HUES6 (cell line): ENCODE measurements at regions not wholly inside any gene's neighbourhood (a gene's known extent, or its start where the extent isn't known, plus 50 kb on each side); places are given as distances from the start of the nearest gene placed in this dataset.

Experiments used
- H3K27ac ChIP-seq: 2 replicates; pipeline ENCODE4 v1.7.0; 2013; ENCODE audit warnings: low read depth, mild to moderate bottlenecking, low read length, inconsistent platforms
- H3K27me3 ChIP-seq: 2 replicates; pipeline ENCODE4 v1.6.1; 2013; ENCODE audit warnings: low read length; ENCODE audit not compliant: control insufficient read depth, insufficient read depth
- H3K36me3 ChIP-seq: 2 replicates; pipeline ENCODE4 v1.6.1; 2013; ENCODE audit warnings: low read length; ENCODE audit not compliant: control insufficient read depth, insufficient read depth
- H3K4me1 ChIP-seq: 2 replicates; pipeline ENCODE4 v1.6.1; 2013; ENCODE audit warnings: low read length; ENCODE audit not compliant: control insufficient read depth, insufficient read depth
- H3K4me3 ChIP-seq: 2 replicates; pipeline ENCODE4 v1.5.1; 2013; ENCODE audit warnings: low read depth, low read length
- H3K9ac ChIP-seq: one replicate; pipeline ENCODE4 v1.6.1; 2013; ENCODE audit warnings: mild to moderate bottlenecking, low read length
- H3K9me3 ChIP-seq: 2 replicates; pipeline ENCODE4 v1.6.1; 2013; ENCODE audit warnings: low read depth, low read length; ENCODE audit not compliant: control insufficient read depth, insufficient read depth

DNA sequence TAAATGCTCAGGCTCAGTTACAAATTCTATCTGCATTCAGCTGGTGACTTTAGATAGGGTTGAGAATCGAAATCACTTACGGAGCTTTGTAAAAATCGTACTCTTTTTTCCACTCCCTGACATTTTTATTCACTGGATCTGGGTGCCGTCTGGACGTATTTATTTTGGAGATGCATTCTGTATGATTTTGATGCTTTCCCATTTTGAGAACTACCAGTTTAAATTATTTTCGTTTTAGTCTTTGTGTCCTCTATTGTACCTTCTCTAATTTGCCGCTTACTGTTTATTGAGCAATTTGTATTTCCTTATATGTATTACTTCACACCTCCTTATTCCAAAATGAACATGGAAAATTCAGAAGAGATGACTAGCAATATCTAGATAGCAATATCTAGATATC lies 96.2 kb downstream of the FASLG start:
- H3K9ac ChIP-seq, result no peak overlapping the region
- H3K4me1 ChIP-seq, result no peaks in the 10 kb centered on the region
- no peak overlapping the region for H3K27ac ChIP-seq

GRCh38 chr1:172756024-172756423 lies 97.1 kb downstream of the FASLG start:
- Histone ChIP-seq H3K4me3 (no peak overlapping the region), H3K4me1 (no peaks in the 10 kb centered on the region), H3K27ac (no peak overlapping the region), H3K27me3 (no peaks in the 10 kb centered on the region), H3K9me3 (no peaks in the 10 kb centered on the region), H3K9ac (no peak overlapping the region), H3K36me3 (no peaks in the 10 kb centered on the region)

More for the DNA sequence above, 96.2 kb downstream of the FASLG start:
- Histone ChIP-seq H3K36me3 (no peaks in the 10 kb centered on the region), H3K27me3 (no peaks in the 10 kb centered on the region), H3K4me3 (no peak overlapping the region), H3K9me3 (no peaks in the 10 kb centered on the region)

DNA sequence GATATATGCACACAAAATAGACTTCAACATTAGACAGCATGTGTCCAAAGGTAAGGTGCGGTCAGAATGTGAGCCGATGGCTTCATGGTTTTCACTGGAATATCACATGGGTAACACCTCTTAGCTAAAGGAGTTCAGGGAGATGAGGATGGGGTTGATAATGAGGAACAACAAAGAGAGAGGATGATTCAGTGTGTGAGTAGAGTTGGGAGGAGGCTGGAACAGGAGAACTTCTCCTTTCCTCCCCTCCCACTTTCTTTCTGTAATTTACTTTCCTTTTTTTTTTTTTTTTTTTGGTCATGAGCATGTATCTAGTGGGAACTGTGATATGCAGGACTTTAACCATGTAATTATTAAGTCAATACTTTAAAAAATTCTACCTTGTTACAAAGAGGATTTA lies 99.4 kb downstream of the FASLG start:
- no peaks in the 10 kb centered on the region for H3K4me1 ChIP-seq
- H3K9ac ChIP-seq, result no peak overlapping the region
- no peaks in the 10 kb centered on the region for H3K27me3 ChIP-seq
- no peak overlapping the region for H3K27ac ChIP-seq
- no peak overlapping the region for H3K4me3 ChIP-seq
- H3K36me3 ChIP-seq, result no peaks in the 10 kb centered on the region
- H3K9me3 ChIP-seq, result no peaks in the 10 kb centered on the region

DNA sequence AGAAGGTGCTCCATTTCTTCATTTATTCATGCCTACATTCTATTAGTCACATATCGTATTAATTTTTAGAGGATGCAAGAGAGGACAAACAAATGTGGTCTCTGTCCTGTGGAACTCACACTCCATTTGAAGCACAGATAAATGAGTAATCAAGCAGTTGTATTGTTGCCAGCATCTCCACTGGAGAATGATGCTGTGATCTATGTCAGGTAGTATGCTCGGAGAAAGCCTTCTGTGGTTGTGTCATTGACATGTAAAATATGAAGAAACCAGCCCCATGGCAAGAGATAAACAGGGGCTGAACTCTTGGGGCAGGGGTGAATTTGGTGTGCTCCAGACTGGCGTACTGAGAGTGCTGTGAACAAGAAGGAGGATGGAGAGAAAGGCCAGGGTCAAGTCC lies 101.2 kb downstream of the FASLG start:
- no peaks in the 10 kb centered on the region for H3K36me3 ChIP-seq
- no peak overlapping the region for H3K27ac ChIP-seq
- no peaks in the 10 kb centered on the region for H3K4me1 ChIP-seq
- H3K4me3 ChIP-seq, result no peak overlapping the region
- no peaks in the 10 kb centered on the region for H3K9me3 ChIP-seq
- no peak overlapping the region for H3K9ac ChIP-seq
- no peaks in the 10 kb centered on the region for H3K27me3 ChIP-seq

DNA sequence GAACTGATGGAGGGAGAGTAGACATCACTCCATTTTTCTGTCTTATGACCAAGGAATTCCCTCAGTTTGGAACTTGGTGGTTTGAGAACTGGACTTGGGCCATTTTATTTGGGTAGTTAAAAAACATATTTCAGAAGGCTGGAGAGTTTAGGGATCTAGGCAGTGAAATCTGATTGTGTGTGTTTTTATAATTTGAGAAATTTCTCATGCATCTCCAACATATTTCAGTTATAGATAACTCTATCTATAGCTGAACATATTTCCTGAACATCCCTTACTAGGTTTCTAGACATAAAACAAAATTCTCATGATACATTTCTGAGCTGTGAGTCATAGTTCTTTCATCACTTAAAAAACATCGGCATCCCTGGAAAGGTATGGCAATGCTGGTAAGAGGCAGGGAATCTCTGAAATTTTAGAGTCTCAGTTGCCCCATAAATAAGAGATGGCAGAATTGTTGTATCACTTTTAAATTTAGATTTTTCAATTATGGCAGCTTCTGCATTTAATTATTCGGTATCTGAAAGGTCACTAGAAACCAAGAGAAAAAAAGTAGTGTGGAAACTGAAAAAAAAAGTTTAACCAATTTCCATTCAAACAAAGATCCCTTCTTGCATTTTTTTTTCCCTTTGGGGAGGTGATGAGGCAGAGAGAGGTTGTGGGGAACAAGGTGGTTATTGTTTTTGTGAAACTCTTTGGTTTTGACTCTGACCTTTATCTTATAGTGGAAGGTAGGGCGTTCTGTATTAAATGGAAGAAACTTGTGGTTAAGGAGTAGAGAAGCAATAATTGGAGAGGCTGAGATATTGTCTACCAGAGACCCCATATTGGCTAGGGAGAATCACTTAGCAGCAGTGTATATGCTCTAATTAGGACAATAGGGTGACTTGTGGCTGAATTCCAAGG lies 102.9 kb downstream of the FASLG start:
- Histone ChIP-seq H3K27ac (no peak overlapping the region), H3K9me3 (no peaks in the 10 kb centered on the region), H3K4me1 (no peaks in the 10 kb centered on the region), H3K36me3 (no peaks in the 10 kb centered on the region), H3K27me3 (no peaks in the 10 kb centered on the region), H3K4me3 (no peak overlapping the region), H3K9ac (no peak overlapping the region)

DNA sequence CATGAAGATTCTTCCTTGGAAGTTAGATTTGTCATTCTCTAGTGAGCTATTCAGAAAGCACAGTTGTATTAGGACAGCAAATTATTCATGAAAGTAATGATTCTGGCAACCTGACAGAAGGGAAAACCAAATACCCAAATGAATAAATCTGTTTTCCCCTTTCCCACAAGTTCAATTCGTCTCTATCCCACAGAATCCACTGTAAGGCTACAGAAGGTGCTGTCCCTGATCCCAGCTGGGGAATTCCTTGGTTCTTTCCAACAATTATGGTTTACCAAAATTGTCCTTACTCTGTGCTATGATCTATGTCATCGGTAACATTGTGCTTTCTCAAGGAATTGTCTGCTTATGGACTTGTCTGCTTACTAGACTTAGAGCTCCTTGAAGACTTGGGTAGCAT lies 104.2 kb downstream of the FASLG start:
- no peak overlapping the region for H3K9ac ChIP-seq
- no peaks in the 10 kb centered on the region for H3K4me1 ChIP-seq
- H3K27ac ChIP-seq, result no peak overlapping the region
- no peaks in the 10 kb centered on the region for H3K9me3 ChIP-seq
- no peaks in the 10 kb centered on the region for H3K27me3 ChIP-seq
- H3K36me3 ChIP-seq, result no peaks in the 10 kb centered on the region
- no peak overlapping the region for H3K4me3 ChIP-seq

DNA sequence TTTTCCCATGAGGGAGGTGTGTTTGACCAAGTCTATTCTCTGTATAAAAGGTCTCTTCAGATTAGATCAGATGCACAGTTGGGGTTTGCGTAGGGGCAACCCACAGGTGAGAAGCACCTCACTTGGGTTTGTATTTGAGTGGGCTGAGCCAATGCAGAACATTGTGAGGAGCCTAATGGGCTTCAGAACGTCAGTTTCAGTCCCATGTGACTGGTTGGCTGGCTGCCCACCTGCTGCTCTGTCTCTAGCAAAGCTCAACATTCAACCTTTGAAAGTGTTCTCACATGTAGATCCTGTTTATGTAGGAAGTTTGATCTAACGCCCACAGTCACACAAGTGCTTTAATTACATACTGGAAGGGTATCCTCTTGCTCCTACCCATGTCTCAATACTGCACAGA lies 105.5 kb downstream of the FASLG start:
- Histone ChIP-seq H3K36me3 (no peaks in the 10 kb centered on the region), H3K9me3 (no peaks in the 10 kb centered on the region), H3K4me1 (no peaks in the 10 kb centered on the region), H3K27me3 (no peaks in the 10 kb centered on the region), H3K9ac (no peak overlapping the region), H3K27ac (no peak overlapping the region), H3K4me3 (no peak overlapping the region)

DNA sequence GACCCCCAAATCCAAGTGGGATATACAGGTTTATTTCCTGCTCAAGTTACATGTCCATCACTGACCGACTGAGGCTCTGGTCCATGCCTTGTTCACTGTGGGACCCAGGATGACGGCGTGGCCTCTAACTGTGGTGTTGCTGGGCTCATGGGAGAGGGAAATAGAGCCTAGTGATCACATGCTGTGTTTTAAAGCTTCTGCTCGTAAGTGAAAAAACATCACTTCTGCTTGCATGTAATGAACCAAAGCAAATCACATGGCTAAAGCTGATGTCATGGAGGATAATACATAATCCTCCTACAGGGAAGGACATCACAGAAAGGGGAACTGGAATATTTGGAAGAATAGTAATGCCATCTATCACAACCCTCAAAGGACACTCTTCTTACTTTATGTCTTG lies 107.6 kb downstream of the FASLG start:
- H3K4me1 ChIP-seq, result no peaks in the 10 kb centered on the region
- no peaks in the 10 kb centered on the region for H3K9me3 ChIP-seq
- no peak overlapping the region for H3K4me3 ChIP-seq
- H3K27me3 ChIP-seq, result no peaks in the 10 kb centered on the region
- no peak overlapping the region for H3K9ac ChIP-seq
- H3K27ac ChIP-seq, result no peak overlapping the region
- no peaks in the 10 kb centered on the region for H3K36me3 ChIP-seq

DNA sequence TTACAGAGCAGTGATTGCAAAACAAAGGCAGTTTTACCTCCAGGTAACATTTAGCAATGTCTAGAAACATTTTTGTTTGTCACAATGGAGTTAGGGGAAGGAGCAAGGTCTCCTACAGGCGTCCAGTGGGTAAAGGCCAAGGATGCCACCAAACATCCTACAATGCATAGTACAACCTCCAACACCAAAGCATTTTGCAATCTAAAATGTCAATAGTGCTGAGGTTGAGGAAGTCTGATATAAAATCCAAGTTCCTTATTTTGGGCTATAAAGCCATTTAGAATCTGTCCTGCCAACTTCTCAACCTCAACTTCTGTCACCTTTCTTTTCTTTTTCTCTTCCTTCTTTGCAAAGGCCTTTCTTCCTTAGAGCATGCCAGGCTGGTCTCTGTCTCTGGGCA lies 111.2 kb downstream of the FASLG start:
- no peaks in the 10 kb centered on the region for H3K9me3 ChIP-seq
- H3K36me3 ChIP-seq, result no peaks in the 10 kb centered on the region
- H3K9ac ChIP-seq, result no peak overlapping the region
- H3K4me3 ChIP-seq, result no peak overlapping the region
- H3K27me3 ChIP-seq, result no peaks in the 10 kb centered on the region
- H3K27ac ChIP-seq, result no peak overlapping the region
- no peaks in the 10 kb centered on the region for H3K4me1 ChIP-seq

- no peak overlapping the region for H3K27ac ChIP-seq
- H3K9ac ChIP-seq, result no peak overlapping the region
- H3K4me3 ChIP-seq, result no peak overlapping the region
- peaks cover 4% of the 10 kb centered on the region; the same call in 1 of the 2 replicates for H3K27me3 ChIP-seq
- H3K4me1 ChIP-seq, result no peaks in the 10 kb centered on the region
- H3K36me3 ChIP-seq, result no peaks in the 10 kb centered on the region
- H3K9me3 ChIP-seq, result no peaks in the 10 kb centered on the region
These were observed 115.7 kb downstream of the FASLG start for GRCh38 chr1:172774561-172774960.

GRCh38 chr1:172775606-172776005 lies 116.7 kb downstream of the FASLG start:
- Histone ChIP-seq H3K36me3 (no peaks in the 10 kb centered on the region), H3K9ac (no peak overlapping the region), H3K27me3 (peaks cover 5% of the 10 kb centered on the region; the same call in 1 of the 2 replicates), H3K4me3 (no peak overlapping the region), H3K27ac (no peak overlapping the region), H3K9me3 (no peaks in the 10 kb centered on the region), H3K4me1 (no peaks in the 10 kb centered on the region)
